Retinal pigment epithelial cell (primary cell): ENCODE measurements at regions not wholly inside any gene's neighbourhood (a gene's known extent, or its start where the extent isn't known, plus 50 kb on each side); places are given as distances from the start of the nearest gene placed in this dataset.

Experiments used
- DNase-seq: peaks from one replicate; pipeline ENCODE4 v3.0.0-alpha.2; 2010; ENCODE audit warnings: low read depth
- H3K4me3 ChIP-seq: 2 replicates; pipeline ENCODE4 v1.5.1; 2011; ENCODE audit warnings: mild to moderate bottlenecking, low read length, control low read depth, moderate library complexity
- CTCF ChIP-seq: conservative IDR thresholded peaks from 2 replicates; pipeline ENCODE4 v1.5.1; 2011; ENCODE audit warnings: low read depth, low read length, control low read depth, inconsistent platforms

- no peak overlapping the region for H3K4me3 ChIP-seq
- TF ChIP-seq CTCF = no peak
- no peak for DNase-seq
Observed at GRCh38 chr2:4295680-4296079, 592.3 kb downstream of the DCDC2C start.

- no peak for TF ChIP-seq CTCF
- DNase-seq = no peak
Observed at GRCh38 chr2:4300616-4301015, 597.2 kb downstream of the DCDC2C start.

GRCh38 chr2:4324531-4324930, 621.2 kb downstream of the DCDC2C start:
- no peak for DNase-seq
- TF ChIP-seq CTCF = no peak
- H3K4me3 ChIP-seq = no peak overlapping the region

More at GRCh38 chr2:4300616-4301015, 597.2 kb downstream of the DCDC2C start:
- H3K4me3 ChIP-seq = no peak overlapping the region

GRCh38 chr2:4336864-4337263, 633.5 kb downstream of the DCDC2C start:
- H3K4me3 ChIP-seq = no peak overlapping the region
- no peak for TF ChIP-seq CTCF
- no peak for DNase-seq

- no peak for TF ChIP-seq CTCF
- no peak for DNase-seq
- no peak overlapping the region for H3K4me3 ChIP-seq
Observed at GRCh38 chr2:4338345-4338744, 635.0 kb downstream of the DCDC2C start.

GRCh38 chr2:4340536-4340935, 637.2 kb downstream of the DCDC2C start:
- no peak for DNase-seq
- TF ChIP-seq CTCF = no peak
- H3K4me3 ChIP-seq = no peak overlapping the region

GRCh38 chr2:4346628-4347027, 643.3 kb downstream of the DCDC2C start:
- no peak for DNase-seq
- H3K4me3 ChIP-seq = no peak overlapping the region
- TF ChIP-seq CTCF = no peak
